Transverse colon (tissue), 4 donors: ENCODE measurements at regions not wholly inside any gene's neighbourhood (a gene's known extent, or its start where the extent isn't known, plus 50 kb on each side); places are given as distances from the start of the nearest gene placed in this dataset.

Experiments used
- DNase-seq: peaks from one replicate; pipeline ENCODE4 v3.0.0-alpha.2; 2019
- H3K27ac ChIP-seq, 4 donors: fragments of 200-600 bp; sonication (generic); 2 replicates each; pipeline ENCODE4 v1.5.1; 2016 to 2018; ENCODE audit warnings: inconsistent platforms in 4 of 4
- H3K27me3 ChIP-seq: fragments of 200-600 bp; sonication (generic); 2 replicates; pipeline ENCODE4 v1.5.1; 2017; ENCODE audit warnings: inconsistent platforms
- H3K36me3 ChIP-seq, 4 donors: fragments of 200-600 bp; sonication (generic); 2 replicates each; pipeline ENCODE4 v1.5.1; 2017 to 2019; ENCODE audit warnings: inconsistent platforms in 4 of 4
- H3K4me1 ChIP-seq, 4 donors: fragments of 200-600 bp; sonication (generic); 2 replicates each; pipeline ENCODE4 v1.5.1; 2017 to 2020; ENCODE audit warnings: inconsistent platforms in 4 of 4
- H3K4me3 ChIP-seq, 4 donors: fragments of 200-600 bp; sonication (generic); 1 replicate in 1 of 4; 2 replicates in 3 of 4; pipeline versions ENCODE4 v1.5.1 to v1.6.1; 2017 to 2019; ENCODE audit warnings: inconsistent platforms in 4 of 4
- H3K9me3 ChIP-seq, 2 donors: fragments of 200-600 bp; sonication (generic); 2 replicates each; pipeline ENCODE4 v1.5.1; 2017 to 2019; ENCODE audit warnings: inconsistent platforms in 2 of 2
- CTCF ChIP-seq, 5 experiments: fragments of 200-600 bp in 3 of 5; fragments of 450-650 bp in 2 of 5; sonication (generic) in 3 of 5; IDR thresholded peaks; 1 replicate in 2 of 5; 2 replicates in 3 of 5; pipeline ENCODE4 v1.5.1; 2016 to 2017; ENCODE audit warnings: antibody characterized with exemption in 5 of 5, inconsistent platforms in 3 of 5, mild to moderate bottlenecking in 2 of 5, moderate library complexity in 1 of 5
- EP300 ChIP-seq: sonication (generic); formaldehyde crosslinking; IDR thresholded peaks from one replicate; pipeline ENCODE4 v1.6.1; 2017; ENCODE audit warnings: antibody characterized with exemption, low read depth
- POLR2A ChIP-seq: fragments of 450-650 bp; IDR thresholded peaks from one replicate; pipeline ENCODE4 v1.6.1; 2016; ENCODE audit warnings: antibody characterized with exemption, mild to moderate bottlenecking, moderate library complexity
- POLR2AphosphoS5 ChIP-seq, 3 donors: sonication (generic); formaldehyde crosslinking; IDR thresholded peaks; one replicate each; pipeline ENCODE4 v1.6.1; 2016; ENCODE audit warnings: antibody characterized with exemption in 3 of 3
- WGBS, 2 donors: methylation state at CpG; one replicate each; pipeline ENCODE4 v1.1.5; 2018; ENCODE audit warnings: low coverage in 1 of 2; 5-methylcytosine and 5-hydroxymethylcytosine counted together
- in situ Hi-C, 4 donors: fragments of 200-750 bp; cut with MboI; loops; one replicate each; pipeline versions ENCODE4 v1.15.0 to v1.15.1; 2017; ENCODE audit warnings: low sequenced_read_pairs in 3 of 4, low pct_ligation_motif_present in 1 of 4, low pct_unique_long_range_greater_than_20kb in 1 of 4
- intact Hi-C: fragments of 100-400 bp; cut with DNase I; formaldehyde crosslinking; loops from one replicate; pipeline ENCODE4 v1.15.1; 2023; ENCODE audit warnings: low total_unique reads

GRCh38 chr12:81819991-81820633, 61.0 kb upstream of the PPFIA2 start:
- in situ Hi-C loops, result no loop called here
- DNase-seq, result no peak
- intact Hi-C loops, result no loop called here
- no peak overlapping the region for H3K4me3 ChIP-seq
- no peaks in the 10 kb centered on the region for H3K36me3 ChIP-seq
- H3K9me3 ChIP-seq, result no peaks in the 10 kb centered on the region
- H3K27ac ChIP-seq, result no peak overlapping the region
- no peaks in the 10 kb centered on the region for H3K4me1 ChIP-seq
- no peaks in the 10 kb centered on the region for H3K27me3 ChIP-seq
- no peak for TF ChIP-seq POLR2A
- TF ChIP-seq CTCF (IDR thresholded peaks at IDR 0.05), result no peak
- TF ChIP-seq EP300, result no peak
- TF ChIP-seq POLR2AphosphoS5 (IDR thresholded peaks at IDR 0.05), result no peak

GRCh38 chr12:81815611-81816010, 56.5 kb upstream of the PPFIA2 start:
- Histone ChIP-seq H3K36me3 (no peaks in the 10 kb centered on the region), H3K4me1 (no peaks in the 10 kb centered on the region), H3K4me3 (no peak overlapping the region), H3K9me3 (no peaks in the 10 kb centered on the region), H3K27me3 (no peaks in the 10 kb centered on the region), H3K27ac (no peak overlapping the region)
- DNase-seq, result no peak
- in situ Hi-C loops, result no loop called here
- intact Hi-C loops, result no loop called here
- TF ChIP-seq POLR2AphosphoS5 (IDR thresholded peaks at IDR 0.05), result no peak
- no peak for TF ChIP-seq CTCF (IDR thresholded peaks at IDR 0.05)
- no peak for TF ChIP-seq EP300
- no peak for TF ChIP-seq POLR2A
- 53 to 100% methylated on average over 2 of the region's 2 CpGs for WGBS, 2 donors

- no peak for DNase-seq
- in situ Hi-C loops, result no loop called here
Measured at GRCh38 chr12:81811778-81812125, 52.6 kb upstream of the PPFIA2 start.

DNA sequence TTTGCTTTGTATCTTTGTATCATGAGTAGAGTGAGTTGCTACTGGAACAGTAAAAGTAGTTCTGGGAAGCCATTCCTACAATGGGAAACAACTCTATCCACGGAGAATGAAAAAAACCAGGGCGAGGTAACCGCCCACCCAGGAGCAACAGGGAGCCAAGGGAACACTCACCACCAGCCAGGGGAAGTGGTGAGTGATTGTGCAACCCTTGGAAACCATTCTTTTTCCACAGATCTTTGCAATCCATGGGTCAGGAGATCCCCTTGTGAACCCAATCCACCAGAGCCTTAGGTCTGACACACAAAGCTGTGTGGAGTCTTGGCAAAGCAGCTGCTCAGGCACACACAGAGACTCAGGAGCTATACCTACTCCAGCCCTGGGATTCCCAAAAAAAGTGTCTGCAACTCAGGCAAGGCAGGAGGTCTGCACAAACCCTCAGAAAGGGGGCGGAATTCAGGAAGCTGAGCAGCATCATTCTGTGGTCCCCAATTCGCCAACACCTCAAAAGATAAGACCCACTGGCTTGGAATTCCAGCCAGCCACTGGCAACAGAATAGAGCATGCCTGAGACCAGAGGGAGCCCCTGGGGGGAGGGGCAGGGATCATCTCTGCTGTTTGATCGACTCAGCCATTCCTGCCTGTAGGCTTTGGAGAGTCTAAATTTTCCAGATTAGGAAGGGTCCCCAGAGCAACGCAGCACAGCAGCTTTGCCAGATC, 52.1 kb upstream of the PPFIA2 start:
- H3K36me3 ChIP-seq, result no peaks in the 10 kb centered on the region
- no peak for DNase-seq
- intact Hi-C loops (no loop called here), in situ Hi-C loops (no loop called here)
- H3K9me3 ChIP-seq, result no peaks in the 10 kb centered on the region
- TF ChIP-seq CTCF (IDR thresholded peaks at IDR 0.05) (no peak), POLR2A (no peak), POLR2AphosphoS5 (IDR thresholded peaks at IDR 0.05) (no peak), EP300 (no peak)
- 78 to 85% methylated on average over 2 to 7 of the region's 7 CpGs for WGBS, 2 donors
- H3K4me1 ChIP-seq, result no peaks in the 10 kb centered on the region
- H3K27ac ChIP-seq, result no peak overlapping the region
- H3K27me3 ChIP-seq, result no peaks in the 10 kb centered on the region
- no peak overlapping the region for H3K4me3 ChIP-seq

More at GRCh38 chr12:81811778-81812125, 52.6 kb upstream of the PPFIA2 start:
- no peaks in the 10 kb centered on the region for H3K27me3 ChIP-seq
- H3K27ac ChIP-seq, result no peak overlapping the region
- no peak for TF ChIP-seq EP300
- TF ChIP-seq POLR2A, result no peak
- intact Hi-C loops, result no loop called here
- H3K9me3 ChIP-seq, result no peaks in the 10 kb centered on the region
- no peak overlapping the region for H3K4me3 ChIP-seq
- 33 to 77% methylated on average over 1 to 5 of the region's 5 CpGs for WGBS, 2 donors
- H3K4me1 ChIP-seq, result no peaks in the 10 kb centered on the region
- H3K36me3 ChIP-seq, result no peaks in the 10 kb centered on the region
